ENCODE measurements at regions not wholly inside any gene's neighbourhood (a gene's known extent, or its start where the extent isn't known, plus 50 kb on each side); places are given as distances from the start of the nearest gene placed in this dataset.

- Histone ChIP-seq H2BK120ac (ENCODE audit: low read depth, low read length) (no peak overlapping the region), H3K9me3 (replicated peaks in 1 of 2; ENCODE audit: control insufficient read depth in 2 of 2, insufficient read depth in 1 of 2, low read depth in 1 of 2, low read length in 2 of 2) (no peaks in the 10 kb centered on the region), H3K18ac (ENCODE audit: low read length) (no peak overlapping the region), H2AFZ (ENCODE audit: low read length) (no peak overlapping the region), H2BK15ac (ENCODE audit: low read length) (no peak overlapping the region), H3K9ac (ENCODE audit: low read depth, low read length, poor library complexity) (no peak overlapping the region), H4K91ac (ENCODE audit: low read depth, low read length, poor library complexity) (no peak overlapping the region), H3K27ac (replicated peaks; ENCODE audit: low read length) (no peak overlapping the region), H2AK5ac (ENCODE audit: low read depth, low read length) (no peak overlapping the region), H3K4me3 (ENCODE audit: low read length in 2 of 2) (no peak overlapping the region), H4K8ac (ENCODE audit: low read depth, low read length) (no peak overlapping the region), H3K23ac (ENCODE audit: low read depth, low read length, poor library complexity) (no peak overlapping the region), H3K4me2 (ENCODE audit: insufficient read depth, low read length, poor library complexity, severe bottlenecking) (no peak overlapping the region), H3K27me3 (ENCODE audit: control insufficient read depth in 3 of 3, insufficient read depth in 3 of 3, low read depth in 1 of 3, low read length in 3 of 3) (peaks cover 0 to 31% (median 0%) of the 10 kb centered on the region in 3 experiments), H3K4me1 (ENCODE audit: control insufficient read depth in 2 of 2, insufficient read depth in 1 of 2, low read depth in 1 of 2, low read length in 2 of 2) (peaks cover 0 to 1% of the 10 kb centered on the region in 2 donors), H2BK5ac (ENCODE audit: low read length) (no peak overlapping the region), H3K4ac (ENCODE audit: low read length) (no peak overlapping the region), H3K79me1 (ENCODE audit: low read depth, low read length) (no peaks in the 10 kb centered on the region), H3K14ac (ENCODE audit: low read length) (no peak overlapping the region), H3K36me3 (replicated peaks in 1 of 2; ENCODE audit: control insufficient read depth in 2 of 2, insufficient read depth in 2 of 2, low read length in 2 of 2) (no peaks in the 10 kb centered on the region), H2BK12ac (ENCODE audit: low read length) (no peak overlapping the region)
- no CpG with 5 or more reads among the region's 1 CpG for WGBS, 2 donors (ENCODE audit: extremely low coverage in 2 of 2, insufficient read length in 2 of 2, insufficient replicate concordance in 1 of 2)
- no peak for DNase-seq (ENCODE audit: low spot score)
Observed at GRCh38 chr18:22830511-22830910, 102.6 kb upstream of the RBBP8 start.

GRCh38 chr18:22831441-22831904 is 101.7 kb upstream of the RBBP8 start:
- no peak overlapping the region for H2AK5ac ChIP-seq (ENCODE audit: low read depth, low read length)
- no peak overlapping the region for H3K14ac ChIP-seq (ENCODE audit: low read length)
- peaks cover 0 to 1% of the 10 kb centered on the region in 2 donors for H3K4me1 ChIP-seq (ENCODE audit: control insufficient read depth in 2 of 2, insufficient read depth in 1 of 2, low read depth in 1 of 2, low read length in 2 of 2)
- DNase-seq (ENCODE audit: low spot score): no peak
- no peak overlapping the region for H2BK120ac ChIP-seq (ENCODE audit: low read depth, low read length)
- H3K79me1 ChIP-seq (ENCODE audit: low read depth, low read length): no peaks in the 10 kb centered on the region
- H2BK5ac ChIP-seq (ENCODE audit: low read length): no peak overlapping the region
- H2AFZ ChIP-seq (ENCODE audit: low read length): no peak overlapping the region
- no peak overlapping the region for H3K9ac ChIP-seq (ENCODE audit: low read depth, low read length, poor library complexity)
- no peak overlapping the region for H3K4ac ChIP-seq (ENCODE audit: low read length)
- no peak overlapping the region for H3K27ac ChIP-seq (replicated peaks; ENCODE audit: low read length)
- H3K4me2 ChIP-seq (ENCODE audit: insufficient read depth, low read length, poor library complexity, severe bottlenecking): no peak overlapping the region
- H3K27me3 ChIP-seq (ENCODE audit: control insufficient read depth in 3 of 3, insufficient read depth in 3 of 3, low read depth in 1 of 3, low read length in 3 of 3): peaks cover 0 to 24% (median 0%) of the 10 kb centered on the region in 3 experiments
- no peaks in the 10 kb centered on the region for H3K36me3 ChIP-seq (replicated peaks in 1 of 2; ENCODE audit: control insufficient read depth in 2 of 2, insufficient read depth in 2 of 2, low read length in 2 of 2)
- H3K23ac ChIP-seq (ENCODE audit: low read depth, low read length, poor library complexity): no peak overlapping the region
- no peak overlapping the region for H2BK12ac ChIP-seq (ENCODE audit: low read length)
- H3K4me3 ChIP-seq (ENCODE audit: low read length in 2 of 2): no peak overlapping the region
- no CpG with 5 or more reads among the region's 1 CpG for WGBS, 2 donors (ENCODE audit: extremely low coverage in 2 of 2, insufficient read length in 2 of 2, insufficient replicate concordance in 1 of 2)
- no peak overlapping the region for H4K91ac ChIP-seq (ENCODE audit: low read depth, low read length, poor library complexity)
- no peaks in the 10 kb centered on the region for H3K9me3 ChIP-seq (replicated peaks in 1 of 2; ENCODE audit: control insufficient read depth in 2 of 2, insufficient read depth in 1 of 2, low read depth in 1 of 2, low read length in 2 of 2)
- H2BK15ac ChIP-seq (ENCODE audit: low read length): no peak overlapping the region
- no peak overlapping the region for H3K18ac ChIP-seq (ENCODE audit: low read length)
- H4K8ac ChIP-seq (ENCODE audit: low read depth, low read length): no peak overlapping the region

GRCh38 chr18:22836932-22837331 is 96.2 kb upstream of the RBBP8 start:
- no peaks in the 10 kb centered on the region for H3K9me3 ChIP-seq (replicated peaks in 1 of 2; ENCODE audit: control insufficient read depth in 2 of 2, insufficient read depth in 1 of 2, low read depth in 1 of 2, low read length in 2 of 2)
- H3K23ac ChIP-seq (ENCODE audit: low read depth, low read length, poor library complexity): no peak overlapping the region
- no peaks in the 10 kb centered on the region for H3K36me3 ChIP-seq (replicated peaks in 1 of 2; ENCODE audit: control insufficient read depth in 2 of 2, insufficient read depth in 2 of 2, low read length in 2 of 2)
- no peak overlapping the region for H3K4me2 ChIP-seq (ENCODE audit: insufficient read depth, low read length, poor library complexity, severe bottlenecking)
- H3K4ac ChIP-seq (ENCODE audit: low read length): no peak overlapping the region
- no peak overlapping the region for H3K4me3 ChIP-seq (ENCODE audit: low read length in 2 of 2)
- no peak overlapping the region for H4K91ac ChIP-seq (ENCODE audit: low read depth, low read length, poor library complexity)
- H2AFZ ChIP-seq (ENCODE audit: low read length): no peak overlapping the region
- H3K4me1 ChIP-seq (ENCODE audit: control insufficient read depth in 2 of 2, insufficient read depth in 1 of 2, low read depth in 1 of 2, low read length in 2 of 2): peaks cover 0 to 3% of the 10 kb centered on the region in 2 donors
- H2BK15ac ChIP-seq (ENCODE audit: low read length): no peak overlapping the region
- H4K8ac ChIP-seq (ENCODE audit: low read depth, low read length): no peak overlapping the region
- H2BK12ac ChIP-seq (ENCODE audit: low read length): no peak overlapping the region
- peaks cover 0 to 41% (median 0%) of the 10 kb centered on the region in 3 experiments for H3K27me3 ChIP-seq (ENCODE audit: control insufficient read depth in 3 of 3, insufficient read depth in 3 of 3, low read depth in 1 of 3, low read length in 3 of 3)
- H3K9ac ChIP-seq (ENCODE audit: low read depth, low read length, poor library complexity): no peak overlapping the region
- no peak overlapping the region for H2BK120ac ChIP-seq (ENCODE audit: low read depth, low read length)
- H3K27ac ChIP-seq (replicated peaks; ENCODE audit: low read length): no peak overlapping the region
- H3K18ac ChIP-seq (ENCODE audit: low read length): no peak overlapping the region
- no peaks in the 10 kb centered on the region for H3K79me1 ChIP-seq (ENCODE audit: low read depth, low read length)
- no peak overlapping the region for H3K14ac ChIP-seq (ENCODE audit: low read length)
- H2BK5ac ChIP-seq (ENCODE audit: low read length): no peak overlapping the region
- DNase-seq (ENCODE audit: low spot score): no peak
- H2AK5ac ChIP-seq (ENCODE audit: low read depth, low read length): no peak overlapping the region

- Histone ChIP-seq H2BK5ac (ENCODE audit: low read length) (no peak overlapping the region), H3K4me1 (ENCODE audit: control insufficient read depth in 2 of 2, insufficient read depth in 1 of 2, low read depth in 1 of 2, low read length in 2 of 2) (peaks cover 0 to 3% of the 10 kb centered on the region in 2 donors), H3K9me3 (replicated peaks in 1 of 2; ENCODE audit: control insufficient read depth in 2 of 2, insufficient read depth in 1 of 2, low read depth in 1 of 2, low read length in 2 of 2) (no peaks in the 10 kb centered on the region), H3K27me3 (ENCODE audit: control insufficient read depth in 3 of 3, insufficient read depth in 3 of 3, low read depth in 1 of 3, low read length in 3 of 3) (peaks cover 0 to 40% (median 0%) of the 10 kb centered on the region in 3 experiments), H3K14ac (ENCODE audit: low read length) (no peak overlapping the region), H3K23ac (ENCODE audit: low read depth, low read length, poor library complexity) (no peak overlapping the region), H3K27ac (replicated peaks; ENCODE audit: low read length) (no peak overlapping the region), H2BK12ac (ENCODE audit: low read length) (no peak overlapping the region), H2AFZ (ENCODE audit: low read length) (no peak overlapping the region), H3K36me3 (replicated peaks in 1 of 2; ENCODE audit: control insufficient read depth in 2 of 2, insufficient read depth in 2 of 2, low read length in 2 of 2) (no peaks in the 10 kb centered on the region), H3K4me3 (ENCODE audit: low read length in 2 of 2) (no peak overlapping the region), H3K4ac (ENCODE audit: low read length) (no peak overlapping the region), H3K79me1 (ENCODE audit: low read depth, low read length) (no peaks in the 10 kb centered on the region), H2BK15ac (ENCODE audit: low read length) (no peak overlapping the region), H2BK120ac (ENCODE audit: low read depth, low read length) (no peak overlapping the region), H4K8ac (ENCODE audit: low read depth, low read length) (no peak overlapping the region), H2AK5ac (ENCODE audit: low read depth, low read length) (no peak overlapping the region), H3K18ac (ENCODE audit: low read length) (no peak overlapping the region), H3K4me2 (ENCODE audit: insufficient read depth, low read length, poor library complexity, severe bottlenecking) (no peak overlapping the region), H4K91ac (ENCODE audit: low read depth, low read length, poor library complexity) (no peak overlapping the region), H3K9ac (ENCODE audit: low read depth, low read length, poor library complexity) (no peak overlapping the region)
- no peak for DNase-seq (ENCODE audit: low spot score)
- no CpG with 5 or more reads among the region's 1 CpG for WGBS, 2 donors (ENCODE audit: extremely low coverage in 2 of 2, insufficient read length in 2 of 2, insufficient replicate concordance in 1 of 2)
Observed at GRCh38 chr18:22838221-22838620, 94.9 kb upstream of the RBBP8 start.

Measured in neuronal stem cell (in vitro differentiated cells).